HUES64 (cell line): ENCODE measurements at regions not wholly inside any gene's neighbourhood (a gene's known extent, or its start where the extent isn't known, plus 50 kb on each side); places are given as distances from the start of the nearest gene placed in this dataset.
A peak's percentile ranks its signal among the peaks of the same experiment; 100 is the strongest.
"Not testable (repeated sequence)": the region's sequence is repeated elsewhere in the genome, so short reads cannot be mapped to it uniquely, and the experiment has no call there.

Source experiments
- H3K27ac ChIP-seq: 2 replicates; pipeline ENCODE4 v1.7.0; 2013; ENCODE audit warnings: low read depth, low read length, inconsistent platforms
- H3K27me3 ChIP-seq: 2 replicates; pipeline ENCODE4 v1.6.1; 2013; ENCODE audit warnings: mild to moderate bottlenecking, low read length; ENCODE audit not compliant: insufficient read depth
- H3K36me3 ChIP-seq: 2 replicates; pipeline ENCODE4 v1.6.1; 2013; ENCODE audit warnings: mild to moderate bottlenecking, low read length; ENCODE audit not compliant: insufficient read depth
- H3K4me1 ChIP-seq: 2 replicates; pipeline ENCODE4 v1.6.1; 2013; ENCODE audit warnings: mild to moderate bottlenecking, low read length, moderate library complexity; ENCODE audit not compliant: insufficient read depth
- H3K4me3 ChIP-seq: 2 replicates; pipeline ENCODE4 v1.5.1; 2013; ENCODE audit warnings: mild to moderate bottlenecking, low read length, moderate library complexity
- H3K9ac ChIP-seq: 2 replicates; pipeline ENCODE4 v1.6.1; 2013; ENCODE audit warnings: mild to moderate bottlenecking, low read depth, low read length
- H3K9me3 ChIP-seq: 2 replicates; pipeline ENCODE4 v1.6.1; 2013; ENCODE audit warnings: low read depth, low read length; ENCODE audit not compliant: insufficient read depth
- WGBS: fragments of 150-250, 120-280 bp; methylation state at CpG from one replicate; pipeline ENCODE4 v1.1.7; 2013; ENCODE audit warnings: missing lambda C conversion rate; 5-methylcytosine and 5-hydroxymethylcytosine counted together

DNA sequence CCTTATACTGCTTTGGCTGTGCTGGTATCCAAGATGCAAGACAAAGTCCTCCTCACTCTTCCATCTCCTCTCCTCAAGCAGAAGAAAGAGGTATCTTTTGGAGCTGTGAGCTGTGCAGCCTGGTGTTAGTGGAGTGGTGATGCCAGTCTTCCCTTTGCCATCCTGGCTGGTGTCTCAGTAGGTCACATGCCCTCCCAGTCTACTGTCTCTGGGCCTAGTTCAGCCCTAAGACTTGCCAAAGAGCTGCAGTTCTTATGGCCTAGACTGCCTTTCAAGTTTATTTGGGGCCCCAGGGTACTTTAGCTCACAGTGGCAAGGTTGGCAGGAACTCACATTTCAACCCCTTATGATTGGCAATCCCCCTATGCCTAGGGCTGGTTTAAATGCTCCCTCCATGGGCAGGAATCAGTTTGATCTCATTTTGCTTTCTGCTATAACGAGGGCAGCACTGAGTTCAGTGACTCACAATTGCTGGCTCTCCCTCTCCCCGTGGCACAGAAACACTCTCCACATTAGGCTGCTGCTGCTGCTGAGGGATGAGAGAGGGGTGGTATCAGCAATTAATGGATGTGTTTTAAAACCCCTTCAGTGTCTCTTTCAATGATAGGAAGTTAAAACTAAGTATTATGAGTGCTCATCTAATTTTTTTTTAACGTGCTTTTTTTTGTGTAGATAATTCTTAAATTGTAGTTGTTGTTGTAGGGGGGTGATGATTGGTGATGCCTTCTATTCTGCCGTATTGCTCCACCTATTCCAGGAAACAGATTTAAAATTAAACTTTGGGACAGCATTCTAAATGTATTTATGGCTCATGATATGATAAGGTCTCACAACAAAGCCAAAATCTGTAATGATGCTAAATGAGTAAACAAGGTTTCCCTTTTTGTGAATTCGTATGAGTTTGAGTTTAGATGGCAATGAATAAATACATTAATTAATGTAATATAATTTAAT, 1295.0 kb downstream of the JRKL start:
- Histone ChIP-seq H3K9ac (no peak overlapping the region), H3K36me3 (no peaks in the 10 kb centered on the region), H3K4me1 (peaks cover 16% of the 10 kb centered on the region), H3K9me3 (no peaks in the 10 kb centered on the region), H3K4me3 (no peak overlapping the region), H3K27me3 (no peaks in the 10 kb centered on the region), H3K27ac (no peak overlapping the region)
- 83% methylated on average over 3 of the region's 5 CpGs for WGBS

- Histone ChIP-seq H3K4me1 (peaks cover 16% of the 10 kb centered on the region), H3K9me3 (no peaks in the 10 kb centered on the region), H3K36me3 (no peaks in the 10 kb centered on the region), H3K4me3 (no peak overlapping the region), H3K9ac (no peak overlapping the region), H3K27ac (no peak overlapping the region), H3K27me3 (no peaks in the 10 kb centered on the region)
- WGBS, result 71% methylated on average over 2 of the region's 2 CpGs
Observed at GRCh38 chr11:97685695-97686094, 1295.9 kb downstream of the JRKL start.

GRCh38 chr11:97687111-97687510, 1297.3 kb downstream of the JRKL start:
- WGBS, result 86% methylated on average over 3 of the region's 4 CpGs

DNA sequence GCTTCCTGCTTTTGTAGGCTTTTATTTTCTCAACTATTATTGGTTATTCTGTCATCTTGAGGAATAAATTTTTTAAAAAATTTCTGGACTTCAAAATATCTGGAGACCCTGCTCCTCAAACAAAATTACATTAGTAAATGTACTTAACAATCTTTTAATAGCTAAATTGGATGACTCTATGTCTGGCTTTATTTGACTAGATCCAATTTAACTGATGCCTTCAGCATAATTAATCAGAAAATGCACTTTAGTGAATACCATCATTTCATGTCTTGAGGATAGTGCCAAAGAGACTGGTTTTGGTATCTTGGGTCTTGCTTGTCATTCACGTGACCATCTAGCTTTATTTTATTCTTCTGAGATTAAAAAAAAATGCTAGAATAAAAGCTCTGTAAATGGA, 1301.2 kb downstream of the JRKL start:
- WGBS, result 100% methylated on average over 1 of the region's 1 CpG
- Histone ChIP-seq H3K27me3 (no peaks in the 10 kb centered on the region), H3K4me1 (peaks cover 11% of the 10 kb centered on the region), H3K36me3 (no peaks in the 10 kb centered on the region), H3K9ac (no peak overlapping the region), H3K27ac (no peak overlapping the region), H3K9me3 (no peaks in the 10 kb centered on the region), H3K4me3 (no peak overlapping the region)

More at GRCh38 chr11:97687111-97687510, 1297.3 kb downstream of the JRKL start:
- Histone ChIP-seq H3K4me1 (peaks cover 16% of the 10 kb centered on the region), H3K27me3 (no peaks in the 10 kb centered on the region), H3K27ac (no peak overlapping the region), H3K9me3 (no peaks in the 10 kb centered on the region), H3K4me3 (no peak overlapping the region), H3K9ac (no peak overlapping the region), H3K36me3 (no peaks in the 10 kb centered on the region)

GRCh38 chr11:97702951-97703350, 1313.1 kb downstream of the JRKL start:
- Histone ChIP-seq H3K9me3 (no peaks in the 10 kb centered on the region), H3K27ac (no peak overlapping the region), H3K9ac (no peak overlapping the region), H3K36me3 (no peaks in the 10 kb centered on the region), H3K27me3 (no peaks in the 10 kb centered on the region), H3K4me3 (no peak overlapping the region), H3K4me1 (no peaks in the 10 kb centered on the region)
- WGBS, result no CpG with 5 or more reads among the region's 1 CpG

- H3K36me3 ChIP-seq, result no peaks in the 10 kb centered on the region
- no peak overlapping the region for H3K27ac ChIP-seq
- H3K27me3 ChIP-seq, result no peaks in the 10 kb centered on the region
- H3K9ac ChIP-seq, result no peak overlapping the region
- no peaks in the 10 kb centered on the region for H3K4me1 ChIP-seq
- H3K4me3 ChIP-seq, result no peak overlapping the region
- no peaks in the 10 kb centered on the region for H3K9me3 ChIP-seq
- WGBS, result 97% methylated on average over 3 of the region's 3 CpGs
Observed at GRCh38 chr11:97703851-97704250, 1314.0 kb downstream of the JRKL start.

DNA sequence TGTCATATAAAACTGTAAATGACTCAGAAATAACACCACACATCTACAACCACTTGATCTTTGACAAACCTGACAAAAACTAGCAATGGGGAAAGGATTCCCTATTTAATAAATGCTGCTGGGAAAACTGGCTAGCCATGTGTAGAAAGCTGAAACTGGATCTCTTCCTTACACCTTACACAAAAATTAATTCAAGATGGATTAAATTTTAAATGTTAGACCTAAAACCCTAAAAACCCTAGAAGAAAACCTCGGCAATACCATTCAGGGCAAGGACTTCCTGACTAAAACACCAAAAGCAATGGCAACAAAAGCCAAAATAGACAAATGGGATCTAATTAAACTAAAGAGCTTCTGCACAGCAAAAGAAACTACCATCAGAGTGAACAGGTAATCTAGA, 1315.3 kb upstream of the CNTN5 start:
- not testable (repeated sequence) for H3K27ac ChIP-seq, H3K36me3 ChIP-seq
- WGBS, result 100% methylated on average over 1 of the region's 1 CpG

GRCh38 chr11:97717922-97718321, 1302.8 kb upstream of the CNTN5 start:
- Histone ChIP-seq H3K9me3 (no peaks in the 10 kb centered on the region), H3K4me3 (no peak overlapping the region), H3K4me1 (peaks cover 9% of the 10 kb centered on the region), H3K27me3 (no peaks in the 10 kb centered on the region), H3K36me3 (no peaks in the 10 kb centered on the region), H3K9ac (no peak overlapping the region), H3K27ac (no peak overlapping the region)
- 98% methylated on average over 26 of the region's 26 CpGs for WGBS

More for the DNA sequence above, 1315.3 kb upstream of the CNTN5 start:
- H3K9ac ChIP-seq, H3K9me3 ChIP-seq, H3K4me1 ChIP-seq, H3K4me3 ChIP-seq, H3K27me3 ChIP-seq: not testable (repeated sequence)

- Histone ChIP-seq H3K36me3 (no peaks in the 10 kb centered on the region), H3K9ac (no peak overlapping the region), H3K27ac (peak overlapping the region; percentile 81), H3K9me3 (no peaks in the 10 kb centered on the region), H3K27me3 (no peaks in the 10 kb centered on the region), H3K4me3 (no peak overlapping the region), H3K4me1 (peaks cover 21% of the 10 kb centered on the region)
- WGBS, result 97% methylated on average over 1 of the region's 1 CpG
Observed at GRCh38 chr11:97722065-97722464, 1298.7 kb upstream of the CNTN5 start.

GRCh38 chr11:97722721-97723120, 1298.0 kb upstream of the CNTN5 start:
- H3K27ac ChIP-seq, result peak overlapping the region; percentile 81
- H3K9ac ChIP-seq, result 0 out of 2 replicates have a peak overlapping the region, but pooled peaks have one; percentile 32
- peaks cover 21% of the 10 kb centered on the region for H3K4me1 ChIP-seq
- 69% methylated on average over 1 of the region's 1 CpG for WGBS
- H3K36me3 ChIP-seq, result no peaks in the 10 kb centered on the region
- no peak overlapping the region for H3K4me3 ChIP-seq
- no peaks in the 10 kb centered on the region for H3K9me3 ChIP-seq
- H3K27me3 ChIP-seq, result no peaks in the 10 kb centered on the region

GRCh38 chr11:97729546-97730272, 1291.0 kb upstream of the CNTN5 start:
- Histone ChIP-seq H3K27ac (no peak overlapping the region), H3K27me3 (no peaks in the 10 kb centered on the region), H3K9me3 (no peaks in the 10 kb centered on the region), H3K4me1 (peaks cover 8% of the 10 kb centered on the region; the same call in 1 of the 2 replicates), H3K4me3 (no peak overlapping the region), H3K9ac (no peak overlapping the region), H3K36me3 (no peaks in the 10 kb centered on the region)
- WGBS, result 50% methylated on average over 2 of the region's 4 CpGs
